Neural progenitor cell (in vitro differentiated cells): ENCODE measurements at regions not wholly inside any gene's neighbourhood (a gene's known extent, or its start where the extent isn't known, plus 50 kb on each side); places are given as distances from the start of the nearest gene placed in this dataset.

Experiments
- EZH2phosphoT487 ChIP-seq: fragments of 200-600 bp; sonication (generic); IDR thresholded peaks from 2 replicates; pipeline ENCODE4 v1.6.1; 2017; ENCODE audit warnings: antibody characterized with exemption
- TF ChIP-seq, protein P1 (sequence below): fragments of 200-600 bp; sonication (generic); IDR thresholded peaks from 2 replicates; pipeline ENCODE4 v1.5.1; 2017; ENCODE audit warnings: antibody characterized with exemption, mild to moderate bottlenecking

GRCh38 chr3:21954709-21955108 lies 203.7 kb upstream of the ZNF385D start:
- TF ChIP-seq, protein P1, sequence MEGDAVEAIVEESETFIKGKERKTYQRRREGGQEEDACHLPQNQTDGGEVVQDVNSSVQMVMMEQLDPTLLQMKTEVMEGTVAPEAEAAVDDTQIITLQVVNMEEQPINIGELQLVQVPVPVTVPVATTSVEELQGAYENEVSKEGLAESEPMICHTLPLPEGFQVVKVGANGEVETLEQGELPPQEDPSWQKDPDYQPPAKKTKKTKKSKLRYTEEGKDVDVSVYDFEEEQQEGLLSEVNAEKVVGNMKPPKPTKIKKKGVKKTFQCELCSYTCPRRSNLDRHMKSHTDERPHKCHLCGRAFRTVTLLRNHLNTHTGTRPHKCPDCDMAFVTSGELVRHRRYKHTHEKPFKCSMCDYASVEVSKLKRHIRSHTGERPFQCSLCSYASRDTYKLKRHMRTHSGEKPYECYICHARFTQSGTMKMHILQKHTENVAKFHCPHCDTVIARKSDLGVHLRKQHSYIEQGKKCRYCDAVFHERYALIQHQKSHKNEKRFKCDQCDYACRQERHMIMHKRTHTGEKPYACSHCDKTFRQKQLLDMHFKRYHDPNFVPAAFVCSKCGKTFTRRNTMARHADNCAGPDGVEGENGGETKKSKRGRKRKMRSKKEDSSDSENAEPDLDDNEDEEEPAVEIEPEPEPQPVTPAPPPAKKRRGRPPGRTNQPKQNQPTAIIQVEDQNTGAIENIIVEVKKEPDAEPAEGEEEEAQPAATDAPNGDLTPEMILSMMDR: no peak
- TF ChIP-seq EZH2phosphoT487: no peak
